Loucy (cell line): ENCODE measurements at regions not wholly inside any gene's neighbourhood (a gene's known extent, or its start where the extent isn't known, plus 50 kb on each side); places are given as distances from the start of the nearest gene placed in this dataset.
A peak's percentile ranks its signal among the peaks of the same experiment; 100 is the strongest.

Source experiments
- H2AFZ ChIP-seq: fragments of 200-600 bp; sonication (generic); 2 replicates; pipeline ENCODE4 v1.6.0; 2016; ENCODE audit warnings: antibody characterized with exemption, mild to moderate bottlenecking, low read length, moderate library complexity
- H3F3A ChIP-seq: fragments of 200-600 bp; 2 replicates; pipeline ENCODE4 v1.6.0; 2016; ENCODE audit warnings: antibody characterized with exemption, low read depth, mild to moderate bottlenecking
- H3K27me3 ChIP-seq: fragments of 200-600 bp; sonication (generic); 2 replicates; pipeline ENCODE4 v1.6.1; 2014; ENCODE audit warnings: low read length, mild to moderate bottlenecking; ENCODE audit not compliant: insufficient read depth, poor library complexity, severe bottlenecking
- H3K36me3 ChIP-seq: fragments of 200-600 bp; sonication (generic); 2 replicates; pipeline ENCODE4 v1.6.1; 2016; ENCODE audit warnings: low read length; ENCODE audit not compliant: insufficient read depth
- H3K4me1 ChIP-seq: fragments of 200-600 bp; sonication (generic); 2 replicates; pipeline ENCODE4 v1.5.1; 2014; ENCODE audit warnings: low read length, mild to moderate bottlenecking; ENCODE audit not compliant: insufficient read depth, poor library complexity, severe bottlenecking
- H3K4me2 ChIP-seq: fragments of 200-600 bp; sonication (generic); 2 replicates; pipeline ENCODE4 v1.6.0; 2014; ENCODE audit warnings: antibody characterized with exemption, low read length, low read depth, mild to moderate bottlenecking; ENCODE audit not compliant: poor library complexity, severe bottlenecking
- H3K4me3 ChIP-seq: fragments of 200-600 bp; sonication (generic); 2 replicates; pipeline ENCODE4 v1.5.1; 2014; ENCODE audit warnings: low read length, mild to moderate bottlenecking, mixed read lengths; ENCODE audit not compliant: poor library complexity, severe bottlenecking
- H3K79me2 ChIP-seq: fragments of 200-600 bp; sonication (generic); 2 replicates; pipeline ENCODE4 v1.6.1; 2014; ENCODE audit warnings: low read length; ENCODE audit not compliant: insufficient read depth
- H3K9ac ChIP-seq: fragments of 200-600 bp; sonication (generic); 2 replicates; pipeline ENCODE4 v1.6.0; 2014; ENCODE audit warnings: mild to moderate bottlenecking, low read depth, low read length, moderate library complexity; ENCODE audit not compliant: poor library complexity, severe bottlenecking
- H3K9me2 ChIP-seq: fragments of 200-600 bp; sonication (generic); replicated peaks from 2 replicates; pipeline ENCODE4 v1.6.1; 2016; ENCODE audit warnings: low read depth, low read length, mixed read lengths
- H3K9me3 ChIP-seq: fragments of 200-600 bp; sonication (generic); 2 replicates; pipeline ENCODE4 v1.6.1; 2014; ENCODE audit warnings: mild to moderate bottlenecking, antibody characterized with exemption, low read length, low read depth; ENCODE audit not compliant: insufficient read depth
- H4K20me1 ChIP-seq: fragments of 200-600 bp; sonication (generic); 2 replicates; pipeline ENCODE4 v1.6.0; 2014; ENCODE audit warnings: antibody characterized with exemption, low read length, mild to moderate bottlenecking; ENCODE audit not compliant: insufficient read depth, poor library complexity, severe bottlenecking
- EZH2phosphoT487 ChIP-seq: fragments of 200-600 bp; IDR thresholded peaks from 2 replicates; pipeline ENCODE4 v1.6.1; 2018; ENCODE audit warnings: antibody characterized with exemption, mild to moderate bottlenecking, moderate library complexity, borderline replicate concordance
- TF ChIP-seq, protein P1 (sequence below): fragments of 200-600 bp; sonication (generic); conservative IDR thresholded peaks from 2 replicates; pipeline ENCODE4 v1.5.1; 2014; ENCODE audit warnings: mild to moderate bottlenecking, antibody characterized with exemption, low read length

- peak overlapping the region; percentile 44 for H3K4me2 ChIP-seq
- H3K36me3 ChIP-seq: no peaks in the 10 kb centered on the region
- no peak overlapping the region for H3K9ac ChIP-seq
- H3K9me2 ChIP-seq: no peaks in the 10 kb centered on the region
- no peaks in the 10 kb centered on the region for H4K20me1 ChIP-seq
- no peaks in the 10 kb centered on the region for H3K79me2 ChIP-seq
- peaks cover 4% of the 10 kb centered on the region for H3K4me1 ChIP-seq
- H3F3A ChIP-seq: no peaks in the 10 kb centered on the region
- no peaks in the 10 kb centered on the region for H3K27me3 ChIP-seq
- H2AFZ ChIP-seq: peak overlapping the region; percentile 76
- H3K9me3 ChIP-seq: no peaks in the 10 kb centered on the region
- H3K4me3 ChIP-seq: no peak overlapping the region
- TF ChIP-seq EZH2phosphoT487: no peak
- TF ChIP-seq, protein P1, sequence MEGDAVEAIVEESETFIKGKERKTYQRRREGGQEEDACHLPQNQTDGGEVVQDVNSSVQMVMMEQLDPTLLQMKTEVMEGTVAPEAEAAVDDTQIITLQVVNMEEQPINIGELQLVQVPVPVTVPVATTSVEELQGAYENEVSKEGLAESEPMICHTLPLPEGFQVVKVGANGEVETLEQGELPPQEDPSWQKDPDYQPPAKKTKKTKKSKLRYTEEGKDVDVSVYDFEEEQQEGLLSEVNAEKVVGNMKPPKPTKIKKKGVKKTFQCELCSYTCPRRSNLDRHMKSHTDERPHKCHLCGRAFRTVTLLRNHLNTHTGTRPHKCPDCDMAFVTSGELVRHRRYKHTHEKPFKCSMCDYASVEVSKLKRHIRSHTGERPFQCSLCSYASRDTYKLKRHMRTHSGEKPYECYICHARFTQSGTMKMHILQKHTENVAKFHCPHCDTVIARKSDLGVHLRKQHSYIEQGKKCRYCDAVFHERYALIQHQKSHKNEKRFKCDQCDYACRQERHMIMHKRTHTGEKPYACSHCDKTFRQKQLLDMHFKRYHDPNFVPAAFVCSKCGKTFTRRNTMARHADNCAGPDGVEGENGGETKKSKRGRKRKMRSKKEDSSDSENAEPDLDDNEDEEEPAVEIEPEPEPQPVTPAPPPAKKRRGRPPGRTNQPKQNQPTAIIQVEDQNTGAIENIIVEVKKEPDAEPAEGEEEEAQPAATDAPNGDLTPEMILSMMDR: no peak
Observed at GRCh38 chr19:30214651-30215051, 157.5 kb upstream of the ZNF536 start.

DNA sequence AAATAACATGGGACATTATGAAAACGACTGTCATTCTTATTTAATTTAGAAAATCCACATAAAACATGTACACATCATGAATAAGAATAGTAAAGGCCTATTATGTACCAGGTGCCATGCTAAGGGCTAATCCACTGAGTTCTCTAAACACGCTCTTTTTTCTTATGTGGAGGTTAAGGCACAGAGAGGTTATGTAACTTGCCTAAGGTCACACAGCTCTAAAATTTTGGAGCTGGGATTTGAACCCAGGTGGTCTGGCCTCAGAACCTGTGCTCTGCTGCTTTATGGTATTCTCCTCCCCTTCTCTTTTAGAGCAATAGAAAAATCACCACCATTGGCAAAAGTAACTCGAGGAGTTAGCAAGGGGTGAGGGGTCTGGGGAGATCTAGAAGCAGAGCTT lies 156.9 kb upstream of the ZNF536 start:
- no peak overlapping the region for H2AFZ ChIP-seq
- H3K9me3 ChIP-seq: no peaks in the 10 kb centered on the region
- H4K20me1 ChIP-seq: no peaks in the 10 kb centered on the region
- H3K4me1 ChIP-seq: peaks cover 4% of the 10 kb centered on the region
- no peaks in the 10 kb centered on the region for H3K36me3 ChIP-seq
- no peak overlapping the region for H3K9ac ChIP-seq
- H3K4me2 ChIP-seq: peak overlapping the region; percentile 44
- no peaks in the 10 kb centered on the region for H3K9me2 ChIP-seq
- TF ChIP-seq EZH2phosphoT487: no peak
- TF ChIP-seq, protein P1: no peak
- H3K4me3 ChIP-seq: no peak overlapping the region
- H3F3A ChIP-seq: no peaks in the 10 kb centered on the region
- no peaks in the 10 kb centered on the region for H3K27me3 ChIP-seq
- no peaks in the 10 kb centered on the region for H3K79me2 ChIP-seq

GRCh38 chr19:30216453-30216852 lies 155.7 kb upstream of the ZNF536 start:
- H3K4me2 ChIP-seq: no peak overlapping the region
- H3K36me3 ChIP-seq: no peaks in the 10 kb centered on the region
- H2AFZ ChIP-seq: no peak overlapping the region
- H3K9ac ChIP-seq: no peak overlapping the region
- no peaks in the 10 kb centered on the region for H3K79me2 ChIP-seq
- H3K27me3 ChIP-seq: no peaks in the 10 kb centered on the region
- TF ChIP-seq, protein P1: no peak
- TF ChIP-seq EZH2phosphoT487: no peak
- H3K9me2 ChIP-seq: no peaks in the 10 kb centered on the region
- no peaks in the 10 kb centered on the region for H3K9me3 ChIP-seq
- H3F3A ChIP-seq: no peaks in the 10 kb centered on the region
- no peaks in the 10 kb centered on the region for H4K20me1 ChIP-seq
- H3K4me3 ChIP-seq: no peak overlapping the region
- H3K4me1 ChIP-seq: peaks cover 4% of the 10 kb centered on the region
